Liver (tissue), 3 donors: ENCODE measurements at regions not wholly inside any gene's neighbourhood (a gene's known extent, or its start where the extent isn't known, plus 50 kb on each side); places are given as distances from the start of the nearest gene placed in this dataset.

Source experiments
- ATF3 ChIP-seq: IDR thresholded peaks from 2 replicates; pipeline ENCODE4 v1.6.1; 2016; ENCODE audit warnings: antibody characterized with exemption
- CTCF ChIP-seq: fragments of 150-350 bp; IDR thresholded peaks from 2 replicates; pipeline ENCODE4 v1.5.1; 2017; ENCODE audit warnings: improper control_type of control experiment, low read depth, low read length; ENCODE audit not compliant: missing input control
- EGR1 ChIP-seq, 2 donors: IDR thresholded peaks; 2 replicates each; pipeline ENCODE4 v1.6.1; 2016 to 2018; ENCODE audit warnings: antibody characterized with exemption in 2 of 2, low read depth in 2 of 2
- GABPA ChIP-seq, 2 donors: IDR thresholded peaks in 1 of 2; conservative IDR thresholded peaks in 1 of 2; 2 replicates each; pipeline ENCODE4 v1.6.1; 2016; ENCODE audit warnings: antibody characterized with exemption in 2 of 2, mild to moderate bottlenecking in 1 of 2, moderate library complexity in 1 of 2
- JUND ChIP-seq, 2 donors: IDR thresholded peaks; 2 replicates each; pipeline ENCODE4 v1.6.1; 2016; ENCODE audit warnings: antibody characterized with exemption in 2 of 2
- MAX ChIP-seq: IDR thresholded peaks from 2 replicates; pipeline ENCODE4 v1.6.1; 2016; ENCODE audit warnings: antibody characterized with exemption
- RAD21 ChIP-seq, 2 donors: IDR thresholded peaks; 2 replicates each; pipeline ENCODE4 v1.6.1; 2016; ENCODE audit warnings: antibody characterized with exemption in 2 of 2, mild to moderate bottlenecking in 2 of 2
- RXRA ChIP-seq, 2 donors: IDR thresholded peaks; 2 replicates each; pipeline ENCODE4 v1.6.1; 2017 to 2018; ENCODE audit warnings: antibody characterized with exemption in 2 of 2, mild to moderate bottlenecking in 1 of 2
- SP1 ChIP-seq: IDR thresholded peaks from 2 replicates; pipeline ENCODE4 v1.6.1; 2018; ENCODE audit warnings: antibody characterized with exemption, mild to moderate bottlenecking
- TAF1 ChIP-seq: conservative IDR thresholded peaks from 2 replicates; pipeline ENCODE4 v1.6.1; 2016; ENCODE audit warnings: antibody characterized with exemption, mild to moderate bottlenecking
- ZBTB33 ChIP-seq: IDR thresholded peaks from 2 replicates; pipeline ENCODE4 v1.6.1; 2016; ENCODE audit warnings: antibody characterized with exemption
- donor health status: healthy.
- donor health status: healthy.

GRCh38 chr11:127338380-127339259 lies 338.1 kb upstream of the KIRREL3 start:
- TF ChIP-seq CTCF (no peak), ZBTB33 (no peak), GABPA (IDR thresholded peaks at IDR 0.05 in 1 of 2, conservative IDR thresholded peaks at IDR 0.05 in 1 of 2) (no peak), ATF3 (no peak), TAF1 (no peak), MAX (no peak), SP1 (no peak), RAD21 (IDR thresholded peaks at IDR 0.05) (no peak), JUND (IDR thresholded peaks at IDR 0.05) (no peak), EGR1 (IDR thresholded peaks at IDR 0.05; ENCODE audit: low read depth in 2 of 2) (no peak), RXRA (IDR thresholded peaks at IDR 0.05) (no peak)
